ENCODE measurements at regions not wholly inside any gene's neighbourhood (a gene's known extent, or its start where the extent isn't known, plus 50 kb on each side); places are given as distances from the start of the nearest gene placed in this dataset.

GRCh38 chr6:165769884-165770283 is 106.8 kb upstream of the PDE10A start:
- no peak overlapping the region for H3K27ac ChIP-seq (ENCODE audit: low read depth in 1 of 2, low read length in 2 of 2)
- Mint-ChIP-seq H3K27me3 (ENCODE audit: low read depth in 3 of 3) (peaks cover 2 to 3% (median 2%) of the 10 kb centered on the region in 3 donors), H3K27ac (no peak overlapping the region), H3K4me3 (no peak overlapping the region), H3K9me3 (peaks cover 0 to 5% (median 2%) of the 10 kb centered on the region in 7 donors), H3K36me3 (no peaks in the 10 kb centered on the region), H3K4me1 (no peaks in the 10 kb centered on the region)
- no peak overlapping the region for H3K4me2 ChIP-seq (replicated peaks; ENCODE audit: extremely low read depth, low read length, poor library complexity, severe bottlenecking)
- peaks cover 0 to 2% of the 10 kb centered on the region in 2 donors for H3K27me3 ChIP-seq (ENCODE audit: control insufficient read depth in 2 of 2, insufficient read depth in 2 of 2, low read length in 2 of 2)
- H3K9me3 ChIP-seq (replicated peaks in 1 of 2; ENCODE audit: control insufficient read depth in 1 of 2, insufficient read depth in 1 of 2, low read length in 2 of 2) = no peaks in the 10 kb centered on the region
- no peak overlapping the region for H3K9ac ChIP-seq (ENCODE audit: insufficient read depth, low read length, poor library complexity, severe bottlenecking)
- no peak for DNase-seq
- H3K36me3 ChIP-seq (replicated peaks in 1 of 2; ENCODE audit: control insufficient read depth in 1 of 2, insufficient read depth in 2 of 2, low read length in 2 of 2) = no peaks in the 10 kb centered on the region
- no peaks in the 10 kb centered on the region for H3K4me1 ChIP-seq (ENCODE audit: control insufficient read depth in 1 of 2, insufficient read depth in 2 of 2, low read length in 2 of 2)
- no peak for TF ChIP-seq CTCF (IDR thresholded peaks at IDR 0.05)
- intact Hi-C loops (cut with micrococcal nuclease) = no loop called here
- no peaks in the 10 kb centered on the region for H4K20me1 ChIP-seq (ENCODE audit: insufficient read depth, low read length)
- 100% methylated on average over 1 of the region's 3 CpGs for WGBS (ENCODE audit: insufficient coverage)
- H3K4me3 ChIP-seq (replicated peaks in 1 of 3; ENCODE audit: low read depth in 2 of 3, low read length in 3 of 3) = no peak overlapping the region
- no peaks in the 10 kb centered on the region for H3K79me2 ChIP-seq (ENCODE audit: insufficient read depth, low read length)
- H2AFZ ChIP-seq (ENCODE audit: insufficient read depth, low read depth, low read length, poor library complexity, severe bottlenecking) = no peak overlapping the region

- intact Hi-C loops (cut with micrococcal nuclease) = no loop called here
- peaks cover 2% of the 10 kb centered on the region in 3 donors for H3K27me3 Mint-ChIP-seq (ENCODE audit: low read depth in 3 of 3)
These were observed 106.4 kb upstream of the PDE10A start for GRCh38 chr6:165769401-165769800.

More at GRCh38 chr6:165769401-165769800, 106.4 kb upstream of the PDE10A start:
- H3K4me1 Mint-ChIP-seq = no peaks in the 10 kb centered on the region
- H3K9me3 Mint-ChIP-seq = peaks cover 0 to 10% (median 3%) of the 10 kb centered on the region in 7 donors
- Histone ChIP-seq H2AFZ (ENCODE audit: insufficient read depth, low read depth, low read length, poor library complexity, severe bottlenecking) (no peak overlapping the region), H3K79me2 (ENCODE audit: insufficient read depth, low read length) (no peaks in the 10 kb centered on the region), H3K36me3 (replicated peaks in 1 of 2; ENCODE audit: control insufficient read depth in 1 of 2, insufficient read depth in 2 of 2, low read length in 2 of 2) (no peaks in the 10 kb centered on the region), H3K9ac (ENCODE audit: insufficient read depth, low read length, poor library complexity, severe bottlenecking) (no peak overlapping the region), H3K4me1 (ENCODE audit: control insufficient read depth in 1 of 2, insufficient read depth in 2 of 2, low read length in 2 of 2) (no peaks in the 10 kb centered on the region), H3K4me3 (replicated peaks in 1 of 3; ENCODE audit: low read depth in 2 of 3, low read length in 3 of 3) (no peak overlapping the region), H3K27ac (ENCODE audit: low read depth in 1 of 2, low read length in 2 of 2) (no peak overlapping the region), H3K4me2 (replicated peaks; ENCODE audit: extremely low read depth, low read length, poor library complexity, severe bottlenecking) (no peak overlapping the region), H3K27me3 (ENCODE audit: control insufficient read depth in 2 of 2, insufficient read depth in 2 of 2, low read length in 2 of 2) (no peaks in the 10 kb centered on the region), H4K20me1 (ENCODE audit: insufficient read depth, low read length) (no peaks in the 10 kb centered on the region), H3K9me3 (replicated peaks in 1 of 2; ENCODE audit: control insufficient read depth in 1 of 2, insufficient read depth in 1 of 2, low read length in 2 of 2) (no peaks in the 10 kb centered on the region)
- no CpG with 5 or more reads among the region's 5 CpGs for WGBS (ENCODE audit: insufficient coverage)
- H3K27ac Mint-ChIP-seq = no peak overlapping the region
- no peak for TF ChIP-seq CTCF (IDR thresholded peaks at IDR 0.05)
- H3K36me3 Mint-ChIP-seq = no peaks in the 10 kb centered on the region
- no peak overlapping the region for H3K4me3 Mint-ChIP-seq
- DNase-seq = no peak
